ENCODE measurements at regions not wholly inside any gene's neighbourhood (a gene's known extent, or its start where the extent isn't known, plus 50 kb on each side); places are given as distances from the start of the nearest gene placed in this dataset.
A peak's percentile ranks its signal among the peaks of the same experiment; 100 is the strongest.

DNA sequence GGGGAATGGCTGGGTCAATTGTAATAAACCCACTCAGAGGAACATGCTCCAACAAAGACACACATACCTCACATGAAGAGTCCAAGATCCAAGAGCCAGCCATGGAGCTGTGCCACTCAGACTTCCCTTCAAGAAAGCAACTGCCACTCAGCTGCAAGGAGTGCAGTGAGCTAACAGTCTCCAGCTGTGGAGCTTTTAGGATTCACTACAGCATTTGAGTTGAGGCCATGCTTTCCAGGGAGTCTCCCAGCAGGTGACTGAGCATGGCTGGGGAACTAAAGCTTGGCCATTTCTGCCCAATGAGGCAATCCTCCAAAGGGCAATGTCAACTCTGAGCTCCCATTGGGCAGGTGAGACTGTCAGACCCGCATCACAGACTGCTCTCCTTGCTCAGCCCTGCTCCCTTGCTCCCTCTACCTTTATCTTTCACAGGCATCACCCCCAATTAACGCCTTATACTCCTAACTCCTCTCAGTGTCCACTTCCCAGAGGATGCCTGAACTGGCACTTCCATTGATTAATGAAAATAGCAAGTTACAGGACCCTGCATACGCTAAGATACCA lies 165.3 kb upstream of the CTNNB1 start:
- Histone ChIP-seq H2AFZ (replicated peaks) (no peak overlapping the region), H3K4me2 (no peak overlapping the region), H4K20me1 (ENCODE audit: low read depth) (no peaks in the 10 kb centered on the region), H3K4me1 (no peaks in the 10 kb centered on the region), H3K27ac (no peak overlapping the region), H3K4me3 (no peak overlapping the region), H3K9ac (no peak overlapping the region), H3K9me3 (ENCODE audit: low read depth) (no peaks in the 10 kb centered on the region), H3K79me2 (ENCODE audit: low read depth) (no peaks in the 10 kb centered on the region), H3K27me3 (no peaks in the 10 kb centered on the region), H3F3A (ENCODE audit: low read depth) (no peaks in the 10 kb centered on the region), H3K36me3 (no peaks in the 10 kb centered on the region)
- H3K4me3 Mint-ChIP-seq, result no peak overlapping the region
- peak; percentile 3 for DNase-seq (ENCODE audit: low spot score)
- TF ChIP-seq, protein P1, sequence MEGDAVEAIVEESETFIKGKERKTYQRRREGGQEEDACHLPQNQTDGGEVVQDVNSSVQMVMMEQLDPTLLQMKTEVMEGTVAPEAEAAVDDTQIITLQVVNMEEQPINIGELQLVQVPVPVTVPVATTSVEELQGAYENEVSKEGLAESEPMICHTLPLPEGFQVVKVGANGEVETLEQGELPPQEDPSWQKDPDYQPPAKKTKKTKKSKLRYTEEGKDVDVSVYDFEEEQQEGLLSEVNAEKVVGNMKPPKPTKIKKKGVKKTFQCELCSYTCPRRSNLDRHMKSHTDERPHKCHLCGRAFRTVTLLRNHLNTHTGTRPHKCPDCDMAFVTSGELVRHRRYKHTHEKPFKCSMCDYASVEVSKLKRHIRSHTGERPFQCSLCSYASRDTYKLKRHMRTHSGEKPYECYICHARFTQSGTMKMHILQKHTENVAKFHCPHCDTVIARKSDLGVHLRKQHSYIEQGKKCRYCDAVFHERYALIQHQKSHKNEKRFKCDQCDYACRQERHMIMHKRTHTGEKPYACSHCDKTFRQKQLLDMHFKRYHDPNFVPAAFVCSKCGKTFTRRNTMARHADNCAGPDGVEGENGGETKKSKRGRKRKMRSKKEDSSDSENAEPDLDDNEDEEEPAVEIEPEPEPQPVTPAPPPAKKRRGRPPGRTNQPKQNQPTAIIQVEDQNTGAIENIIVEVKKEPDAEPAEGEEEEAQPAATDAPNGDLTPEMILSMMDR (IDR thresholded peaks at IDR 0.05), result no peak
- TF ChIP-seq EZH2 (IDR thresholded peaks at IDR 0.05) (no peak), EZH2phosphoT487 (IDR thresholded peaks at IDR 0.05) (no peak)
- peaks cover 2% of the 10 kb centered on the region for H3K4me1 Mint-ChIP-seq
- H3K27ac Mint-ChIP-seq, result peak overlapping the region; percentile 67
- H3K27me3 Mint-ChIP-seq (ENCODE audit: insufficient read depth, low read depth), result peaks cover 4% of the 10 kb centered on the region
- H3K36me3 Mint-ChIP-seq, result peaks cover 2% of the 10 kb centered on the region
- peaks cover 7% of the 10 kb centered on the region for H3K9me3 Mint-ChIP-seq

DNA sequence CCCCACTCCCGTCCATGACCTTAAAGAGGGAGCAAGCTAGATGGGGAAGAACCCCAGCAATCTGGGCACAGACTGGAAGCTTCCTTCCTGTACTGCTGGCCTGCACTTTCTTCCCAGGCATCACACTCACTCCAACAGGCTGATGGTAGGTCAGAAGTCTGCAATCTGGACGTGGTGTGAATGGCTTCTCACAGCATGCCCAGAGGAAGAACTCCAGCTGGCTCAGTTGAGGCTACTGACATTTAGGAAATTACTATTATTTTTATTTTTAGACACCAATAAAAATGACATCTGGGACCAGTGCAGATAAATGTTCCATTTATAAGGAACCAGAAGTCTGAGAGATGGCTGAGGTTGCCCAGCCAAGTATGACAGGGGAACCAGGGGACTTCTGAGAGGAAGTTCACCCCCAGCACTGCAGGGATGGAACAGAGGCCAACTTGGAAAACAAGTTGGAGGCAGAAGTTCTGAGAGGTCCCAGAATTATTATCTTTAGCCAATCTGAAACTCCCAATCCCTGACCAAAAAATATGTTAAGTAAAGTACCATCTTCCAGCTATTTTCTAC lies 163.8 kb upstream of the CTNNB1 start:
- TF ChIP-seq, protein P1 (IDR thresholded peaks at IDR 0.05), result no peak
- TF ChIP-seq EZH2phosphoT487 (IDR thresholded peaks at IDR 0.05), result no peak
- TF ChIP-seq EZH2 (IDR thresholded peaks at IDR 0.05), result no peak

DNA sequence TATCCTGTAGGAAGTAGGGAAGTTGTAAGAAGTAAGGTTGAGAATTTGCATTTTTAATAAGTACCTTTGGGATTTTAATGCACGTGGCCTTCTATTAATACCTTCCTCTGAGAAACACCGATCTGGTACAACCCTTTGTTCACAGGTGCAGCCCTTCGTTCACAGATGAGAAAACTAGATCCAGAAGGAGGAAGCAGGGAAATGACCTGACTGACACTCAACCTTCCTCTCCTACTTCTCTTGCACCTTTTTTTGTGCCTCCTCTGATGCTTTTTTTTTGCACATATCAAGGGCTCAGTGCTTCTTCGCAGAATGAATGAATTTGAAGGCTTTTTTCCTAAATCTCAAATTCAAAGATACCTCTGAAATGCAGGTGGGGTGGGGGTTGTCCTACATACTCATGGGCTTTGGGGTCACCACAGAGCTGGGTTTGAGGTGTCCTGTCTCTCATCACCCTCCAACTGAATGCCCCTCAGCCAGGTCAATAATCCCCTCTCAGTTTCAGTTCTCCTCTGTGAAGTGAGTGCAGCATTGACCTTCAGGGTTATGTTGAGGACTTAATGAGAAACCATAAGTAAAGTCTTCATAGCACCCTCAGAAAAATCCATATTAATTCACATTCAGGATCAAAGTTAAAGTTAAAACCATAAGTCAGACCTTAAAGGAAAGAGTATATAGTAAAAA lies 161.5 kb upstream of the CTNNB1 start:
- H2AFZ ChIP-seq (replicated peaks), result no peak overlapping the region
- H3K9ac ChIP-seq, result no peak overlapping the region
- H3K4me2 ChIP-seq, result no peak overlapping the region
- no peaks in the 10 kb centered on the region for H3K9me3 ChIP-seq (ENCODE audit: low read depth)
- Mint-ChIP-seq H3K9me3 (peaks cover 7% of the 10 kb centered on the region), H3K4me1 (no peaks in the 10 kb centered on the region), H3K27me3 (ENCODE audit: insufficient read depth, low read depth) (peaks cover 2% of the 10 kb centered on the region), H3K4me3 (no peak overlapping the region), H3K27ac (no peak overlapping the region), H3K36me3 (no peaks in the 10 kb centered on the region)
- no peaks in the 10 kb centered on the region for H4K20me1 ChIP-seq (ENCODE audit: low read depth)
- no peaks in the 10 kb centered on the region for H3F3A ChIP-seq (ENCODE audit: low read depth)
- no peak overlapping the region for H3K4me3 ChIP-seq
- no peaks in the 10 kb centered on the region for H3K36me3 ChIP-seq
- no peak for TF ChIP-seq EZH2 (IDR thresholded peaks at IDR 0.05)
- TF ChIP-seq, protein P1 (IDR thresholded peaks at IDR 0.05), result no peak
- TF ChIP-seq EZH2phosphoT487 (IDR thresholded peaks at IDR 0.05), result no peak
- no peak overlapping the region for H3K27ac ChIP-seq
- no peaks in the 10 kb centered on the region for H3K79me2 ChIP-seq (ENCODE audit: low read depth)
- no peaks in the 10 kb centered on the region for H3K27me3 ChIP-seq
- DNase-seq (ENCODE audit: low spot score), result no peak
- H3K4me1 ChIP-seq, result no peaks in the 10 kb centered on the region

More for the DNA sequence above, 163.8 kb upstream of the CTNNB1 start:
- H3K27me3 Mint-ChIP-seq (ENCODE audit: insufficient read depth, low read depth), result peaks cover 4% of the 10 kb centered on the region
- H3K4me3 ChIP-seq, result no peak overlapping the region
- H3K79me2 ChIP-seq (ENCODE audit: low read depth), result no peaks in the 10 kb centered on the region
- no peaks in the 10 kb centered on the region for H3K36me3 ChIP-seq
- peaks cover 7% of the 10 kb centered on the region for H3K9me3 Mint-ChIP-seq
- H3K4me1 ChIP-seq, result no peaks in the 10 kb centered on the region
- H3K9me3 ChIP-seq (ENCODE audit: low read depth), result no peaks in the 10 kb centered on the region
- no peaks in the 10 kb centered on the region for H3F3A ChIP-seq (ENCODE audit: low read depth)
- H3K36me3 Mint-ChIP-seq, result peaks cover 2% of the 10 kb centered on the region
- H3K27ac ChIP-seq, result no peak overlapping the region
- no peak overlapping the region for H3K4me3 Mint-ChIP-seq
- no peak overlapping the region for H3K9ac ChIP-seq
- H3K4me2 ChIP-seq, result no peak overlapping the region
- H3K27ac Mint-ChIP-seq, result no peak overlapping the region
- no peaks in the 10 kb centered on the region for H4K20me1 ChIP-seq (ENCODE audit: low read depth)
- H3K4me1 Mint-ChIP-seq, result no peaks in the 10 kb centered on the region
- H2AFZ ChIP-seq (replicated peaks), result no peak overlapping the region
- DNase-seq (ENCODE audit: low spot score), result no peak
- no peaks in the 10 kb centered on the region for H3K27me3 ChIP-seq

All from neural progenitor cell (in vitro differentiated cells).